IMR-90 (cell line): ENCODE measurements at regions not wholly inside any gene's neighbourhood (a gene's known extent, or its start where the extent isn't known, plus 50 kb on each side); places are given as distances from the start of the nearest gene placed in this dataset.

Experiments used
- ATAC-seq: fragments of 200-7000 bp; cut with Tn5 transposase; 2 replicates; pipeline ENCODE4 v1.9.1; 2020; ENCODE audit warnings: low read depth, mild to moderate bottlenecking, moderate library complexity
- BruUV-seq: library from RNA; stranded (reverse); fragments of 400-500 nt; replicated peaks from 2 replicates; lab custom pipeline; 2021; lab: Mats Ljungman, UMichigan
- CTCF ChIA-PET: fragments of 300-600 bp; formaldehyde crosslinking; extraction: SDS; loops from one replicate; lab custom pipeline; 2021; ENCODE audit warnings: antibody characterized with exemption; lab: Yijun Ruan, JAX
- POLR2A ChIA-PET: fragments of 300-600 bp; sonication (Branson Sonifier 250); formaldehyde crosslinking; loops from one replicate; lab custom pipeline; 2022; ENCODE audit warnings: antibody characterized with exemption; ENCODE audit not compliant: unreplicated experiment; lab: Charles Lee
- DNase-seq: peaks from one replicate; pipeline ENCODE4 v3.0.0; 2013
- H2AFZ ChIP-seq: replicated peaks from 2 replicates; pipeline ENCODE3; 2013; ENCODE audit warnings: low read length, mild to moderate bottlenecking; ENCODE audit not compliant: poor library complexity
- H2AK5ac ChIP-seq: 2 replicates; pipeline ENCODE4 v1.6.1; 2013; ENCODE audit warnings: low read depth, low read length, inconsistent platforms
- H2AK9ac ChIP-seq: replicated peaks from 2 replicates; pipeline ENCODE3; 2013; ENCODE audit warnings: mild to moderate bottlenecking, low read depth, low read length, moderate library complexity; ENCODE audit not compliant: poor library complexity
- H2BK120ac ChIP-seq: 2 replicates; pipeline ENCODE4 v1.6.1; 2013; ENCODE audit warnings: low read depth, low read length, inconsistent platforms
- H2BK15ac ChIP-seq: 3 replicates; pipeline ENCODE4 v1.6.1; 2013; ENCODE audit warnings: low read depth, low read length, inconsistent platforms
- H2BK20ac ChIP-seq: 2 replicates; pipeline ENCODE4 v1.6.1; 2013; ENCODE audit warnings: low read depth, mild to moderate bottlenecking, inconsistent platforms, low read length, moderate library complexity
- H2BK5ac ChIP-seq: 2 replicates; pipeline ENCODE4 v1.6.1; 2013; ENCODE audit warnings: mild to moderate bottlenecking, low read depth, low read length, inconsistent platforms; ENCODE audit not compliant: poor library complexity, severe bottlenecking
- H3K14ac ChIP-seq: replicated peaks from 2 replicates; pipeline ENCODE4 v1.6.1; 2013; ENCODE audit warnings: low read depth, low read length, inconsistent platforms
- H3K18ac ChIP-seq: 2 replicates; pipeline ENCODE4 v1.6.1; 2013; ENCODE audit warnings: low read depth, low read length, control low read depth
- H3K23ac ChIP-seq: 2 replicates; pipeline ENCODE4 v1.6.1; 2013; ENCODE audit warnings: low read depth, low read length, inconsistent platforms
- H3K27ac ChIP-seq: 2 replicates; pipeline ENCODE4 v1.5.1; 2013; ENCODE audit warnings: mild to moderate bottlenecking, control low read depth, low read length; ENCODE audit not compliant: insufficient read depth
- H3K27me3 ChIP-seq: 2 replicates; pipeline ENCODE4 v1.6.1; 2013; ENCODE audit warnings: low read length; ENCODE audit not compliant: control insufficient read depth, insufficient read depth
- H3K36me3 ChIP-seq: 2 replicates; pipeline ENCODE4 v1.6.1; 2013; ENCODE audit warnings: low read length, mixed read lengths; ENCODE audit not compliant: control insufficient read depth, insufficient read depth
- H3K4ac ChIP-seq: 2 replicates; pipeline ENCODE4 v1.6.1; 2013; ENCODE audit warnings: low read depth, low read length, inconsistent platforms
- H3K4me1 ChIP-seq: 2 replicates; pipeline ENCODE4 v1.6.1; 2013; ENCODE audit warnings: low read length, mixed read lengths; ENCODE audit not compliant: control insufficient read depth, insufficient read depth
- H3K4me2 ChIP-seq: 2 replicates; pipeline ENCODE4 v1.6.1; 2013; ENCODE audit warnings: low read depth, mild to moderate bottlenecking, control low read depth, low read length, moderate library complexity
- H3K4me3 ChIP-seq: 2 replicates; pipeline ENCODE4 v1.5.1; 2013; ENCODE audit warnings: low read depth, mild to moderate bottlenecking, control low read depth, low read length, moderate library complexity; ENCODE audit not compliant: insufficient read depth
- H3K56ac ChIP-seq: 2 replicates; pipeline ENCODE4 v1.6.1; 2013; ENCODE audit warnings: low read length, inconsistent platforms; ENCODE audit not compliant: insufficient read depth; ENCODE audit errors: extremely low read depth
- H3K79me1 ChIP-seq, 2 experiments: 2 replicates each; pipeline ENCODE4 v1.6.1; 2013; ENCODE audit warnings: low read length in 2 of 2, inconsistent platforms in 1 of 2, low read depth in 1 of 2
- H3K9ac ChIP-seq: 2 replicates; pipeline ENCODE4 v1.6.1; 2013; ENCODE audit warnings: low read depth, low read length, control low read depth
- H3K9me1 ChIP-seq: 2 replicates; pipeline ENCODE4 v1.6.1; 2013; ENCODE audit warnings: low read length, inconsistent platforms; ENCODE audit not compliant: insufficient read depth
- H3K9me3 ChIP-seq: 2 replicates; pipeline ENCODE4 v1.6.1; 2013; ENCODE audit warnings: low read length; ENCODE audit not compliant: control insufficient read depth, insufficient read depth
- H4K20me1 ChIP-seq: 2 replicates; pipeline ENCODE4 v1.6.1; 2013; ENCODE audit warnings: low read length, inconsistent platforms; ENCODE audit not compliant: insufficient read depth
- H4K5ac ChIP-seq: 2 replicates; pipeline ENCODE4 v1.6.1; 2013; ENCODE audit warnings: mild to moderate bottlenecking, low read depth, low read length, control low read depth
- H4K8ac ChIP-seq, 2 experiments: 2 replicates each; pipeline ENCODE4 v1.6.1; 2013; ENCODE audit warnings: low read depth in 2 of 2, low read length in 2 of 2, control low read depth in 1 of 2, inconsistent platforms in 1 of 2
- H4K91ac ChIP-seq: 2 replicates; pipeline ENCODE4 v1.6.1; 2013; ENCODE audit warnings: low read depth, low read length, inconsistent platforms; ENCODE audit not compliant: insufficient read depth
- BHLHE40 ChIP-seq: fragments of 150-350 bp; IDR thresholded peaks from 2 replicates; pipeline ENCODE4 v1.6.1; 2016; ENCODE audit warnings: mild to moderate bottlenecking, low read depth, low read length
- CEBPB ChIP-seq: IDR thresholded peaks from 2 replicates; pipeline ENCODE4 v1.6.1; 2012; ENCODE audit warnings: low read depth, low read length, improper control_type of control experiment
- CHD1 ChIP-seq: IDR thresholded peaks from 2 replicates; pipeline ENCODE4 v1.6.1; 2012; ENCODE audit warnings: low read depth, low read length, improper control_type of control experiment
- FOS ChIP-seq: fragments of 150-350 bp; IDR thresholded peaks from 2 replicates; pipeline ENCODE4 v1.6.1; 2016; ENCODE audit warnings: low read depth, low read length
- POLR2A ChIP-seq: IDR thresholded peaks from 2 replicates; pipeline ENCODE4 v1.6.1; 2012; ENCODE audit warnings: mild to moderate bottlenecking, low read depth, low read length
- RAD21 ChIP-seq: IDR thresholded peaks from 2 replicates; pipeline ENCODE4 v1.6.1; 2012; ENCODE audit warnings: low read length, improper control_type of control experiment
- RCOR1 ChIP-seq: IDR thresholded peaks from 2 replicates; pipeline ENCODE4 v1.6.1; 2012; ENCODE audit warnings: mild to moderate bottlenecking, low read length, improper control_type of control experiment; ENCODE audit not compliant: insufficient replicate concordance
- SMC3 ChIP-seq: fragments of 150-350 bp; IDR thresholded peaks from 2 replicates; pipeline ENCODE4 v1.6.1; 2016; ENCODE audit warnings: low read depth, mild to moderate bottlenecking, antibody characterized with exemption, low read length, moderate library complexity
- WGBS, 2 experiments: methylation state at CpG; one replicate each; pipeline versions ENCODE4 v1.1.5 to v1.1.7; 2013; ENCODE audit warnings: missing lambda C conversion rate in 2 of 2; ENCODE audit not compliant: insufficient read length in 1 of 2; ENCODE audit errors: extremely low coverage in 2 of 2; 5-methylcytosine and 5-hydroxymethylcytosine counted together
- dilution Hi-C: fragments of 300-500 bp; cut with HindIII; formaldehyde crosslinking; loops from one replicate; pipeline ENCODE4 v1.14.3; 2018; ENCODE audit warnings: low sequenced_read_pairs; ENCODE audit not compliant: unreplicated experiment
- in situ Hi-C: fragments of 300-500 bp; cut with MboI; formaldehyde crosslinking; loops from 3 replicates; pipeline ENCODE4 v1.14.3; 2019; ENCODE audit warnings: low sequenced_read_pairs, inconsistent platforms, mixed read lengths
- intact Hi-C: fragments of 100-400 bp; cut with micrococcal nuclease; formaldehyde crosslinking; loops from 2 replicates; pipeline ENCODE4 v1.10.0; 2022
- TF ChIP-seq, protein P1 (sequence below): conservative IDR thresholded peaks from 2 replicates; pipeline ENCODE4 v1.5.1; 2012; ENCODE audit warnings: mild to moderate bottlenecking, low read depth, low read length, improper control_type of control experiment

DNA sequence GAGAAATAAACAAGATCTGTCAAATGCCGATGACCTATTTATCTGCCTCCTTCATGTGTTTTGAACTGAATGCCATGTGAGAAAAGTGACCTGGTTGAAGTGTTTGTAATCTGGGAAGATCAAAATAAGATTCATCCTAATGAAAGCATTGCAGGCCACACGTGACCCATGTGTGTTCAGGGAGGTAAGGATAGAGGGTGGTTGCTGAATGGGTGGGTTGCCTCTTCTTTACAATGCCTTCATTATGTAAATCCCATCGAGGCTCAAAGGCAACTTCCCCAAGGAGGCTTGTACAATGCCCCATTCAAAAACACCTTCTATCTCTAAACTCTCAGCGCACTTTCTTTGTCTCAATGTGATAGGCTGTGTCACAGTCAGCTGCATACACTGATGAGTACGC is 273.1 kb downstream of the LRATD1 start:
- Histone ChIP-seq H3K79me1 (no peaks in the 10 kb centered on the region), H3K4me2 (no peak overlapping the region), H3K4me1 (no peaks in the 10 kb centered on the region), H3K9me1 (no peaks in the 10 kb centered on the region), H3K9ac (no peak overlapping the region), H3K27ac (no peak overlapping the region), H2BK20ac (no peak overlapping the region), H3K14ac (no peak overlapping the region), H3K4ac (no peak overlapping the region), H2AFZ (no peak overlapping the region), H3K4me3 (no peak overlapping the region), H4K20me1 (no peaks in the 10 kb centered on the region), H2AK9ac (no peak overlapping the region), H3K9me3 (peaks cover 19% of the 10 kb centered on the region), H3K27me3 (no peaks in the 10 kb centered on the region), H2BK5ac (no peak overlapping the region), H3K23ac (no peak overlapping the region), H3K36me3 (no peaks in the 10 kb centered on the region), H4K91ac (no peak overlapping the region), H3K18ac (no peak overlapping the region), H4K8ac (no peak overlapping the region), H4K5ac (no peak overlapping the region), H2BK120ac (no peak overlapping the region), H2AK5ac (no peak overlapping the region), H2BK15ac (no peak overlapping the region), H3K56ac (no peak overlapping the region)
- WGBS, 2 experiments = 80% methylated on average over 1 of the region's 5 CpGs; no CpG with 5 or more reads in 1 of the 2 experiments
- no TSS peak for BruUV-seq
- TF ChIP-seq CHD1 (no peak), RCOR1 (no peak), BHLHE40 (no peak), SMC3 (no peak), RAD21 (no peak), CEBPB (no peak), FOS (no peak), POLR2A (no peak)
- TF ChIP-seq, protein P1, sequence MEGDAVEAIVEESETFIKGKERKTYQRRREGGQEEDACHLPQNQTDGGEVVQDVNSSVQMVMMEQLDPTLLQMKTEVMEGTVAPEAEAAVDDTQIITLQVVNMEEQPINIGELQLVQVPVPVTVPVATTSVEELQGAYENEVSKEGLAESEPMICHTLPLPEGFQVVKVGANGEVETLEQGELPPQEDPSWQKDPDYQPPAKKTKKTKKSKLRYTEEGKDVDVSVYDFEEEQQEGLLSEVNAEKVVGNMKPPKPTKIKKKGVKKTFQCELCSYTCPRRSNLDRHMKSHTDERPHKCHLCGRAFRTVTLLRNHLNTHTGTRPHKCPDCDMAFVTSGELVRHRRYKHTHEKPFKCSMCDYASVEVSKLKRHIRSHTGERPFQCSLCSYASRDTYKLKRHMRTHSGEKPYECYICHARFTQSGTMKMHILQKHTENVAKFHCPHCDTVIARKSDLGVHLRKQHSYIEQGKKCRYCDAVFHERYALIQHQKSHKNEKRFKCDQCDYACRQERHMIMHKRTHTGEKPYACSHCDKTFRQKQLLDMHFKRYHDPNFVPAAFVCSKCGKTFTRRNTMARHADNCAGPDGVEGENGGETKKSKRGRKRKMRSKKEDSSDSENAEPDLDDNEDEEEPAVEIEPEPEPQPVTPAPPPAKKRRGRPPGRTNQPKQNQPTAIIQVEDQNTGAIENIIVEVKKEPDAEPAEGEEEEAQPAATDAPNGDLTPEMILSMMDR = no peak
- DNase-seq (no peak), ATAC-seq (no peak)
- CTCF ChIA-PET = no interaction called here
- dilution Hi-C loops = no loop called here
- intact Hi-C loops = no loop called here
- POLR2A ChIA-PET = no interaction called here
- in situ Hi-C loops = no loop called here
